ENCODE measurements at regions not wholly inside any gene's neighbourhood (a gene's known extent, or its start where the extent isn't known, plus 50 kb on each side); places are given as distances from the start of the nearest gene placed in this dataset.
A peak's percentile ranks its signal among the peaks of the same experiment; 100 is the strongest.

DNA sequence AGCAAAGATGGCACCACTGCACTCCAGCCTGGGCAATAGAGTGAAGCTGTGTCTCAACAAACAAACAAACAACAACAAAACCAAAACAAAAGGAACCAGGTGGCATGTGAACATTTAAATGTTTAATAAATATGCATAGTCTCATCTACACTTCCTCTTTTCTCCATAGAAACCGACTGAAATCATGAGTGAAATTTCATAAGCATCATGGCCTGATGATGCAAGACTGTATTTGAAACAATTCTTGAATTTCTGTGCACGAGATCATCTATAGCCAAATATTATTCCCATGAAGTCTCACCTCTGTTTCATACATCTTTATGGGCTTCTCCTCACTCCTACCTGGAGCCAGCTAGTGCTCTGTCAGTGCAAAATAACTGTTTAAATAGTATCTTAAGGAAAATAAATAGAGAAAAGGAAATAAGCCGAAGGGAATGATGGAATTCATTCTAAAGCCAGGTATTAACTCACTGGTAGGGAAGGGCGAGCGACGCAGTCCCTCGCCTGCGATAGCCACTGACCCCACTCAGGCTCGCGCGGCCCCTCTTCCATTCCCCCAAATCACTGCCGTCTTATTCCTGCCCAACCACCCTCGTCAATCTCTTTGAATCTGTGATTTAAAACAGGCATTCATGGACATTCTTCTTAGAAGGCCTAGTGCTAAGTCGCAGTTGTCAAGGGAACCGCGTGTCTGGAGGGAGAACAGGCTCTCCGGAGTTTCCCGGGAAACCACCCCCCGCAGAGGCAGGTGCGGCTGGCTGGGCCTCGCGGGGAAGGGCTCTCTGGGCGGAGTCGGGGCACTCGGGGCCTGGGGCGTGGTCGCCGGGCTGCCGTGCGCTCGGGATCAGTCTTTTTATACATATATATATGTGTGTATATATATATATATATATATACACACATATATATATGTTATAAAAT is 52.4 kb upstream of the TRIM2 start:
- WGBS, 2 donors: 29% methylated on average over 31 of the region's 31 CpGs
- DNase-seq (ENCODE audit: low spot score in 2 of 2): no peak
- Histone ChIP-seq H3K4me1 (peaks cover 0 to 22% (median 7%) of the 10 kb centered on the region in 4 donors), H3K36me3 (no peaks in the 10 kb centered on the region), H3K27me3 (peaks cover 0 to 7% of the 10 kb centered on the region in 2 donors), H3K4me3 (peak overlapping the region in 2 of 4 donors; percentile 54 to 56), H3K27ac (peak overlapping the region in 1 of 4 donors; percentile 79), H3K9me3 (no peaks in the 10 kb centered on the region)
- TF ChIP-seq EP300 (IDR thresholded peaks at IDR 0.05): no peak
- TF ChIP-seq, protein P1, sequence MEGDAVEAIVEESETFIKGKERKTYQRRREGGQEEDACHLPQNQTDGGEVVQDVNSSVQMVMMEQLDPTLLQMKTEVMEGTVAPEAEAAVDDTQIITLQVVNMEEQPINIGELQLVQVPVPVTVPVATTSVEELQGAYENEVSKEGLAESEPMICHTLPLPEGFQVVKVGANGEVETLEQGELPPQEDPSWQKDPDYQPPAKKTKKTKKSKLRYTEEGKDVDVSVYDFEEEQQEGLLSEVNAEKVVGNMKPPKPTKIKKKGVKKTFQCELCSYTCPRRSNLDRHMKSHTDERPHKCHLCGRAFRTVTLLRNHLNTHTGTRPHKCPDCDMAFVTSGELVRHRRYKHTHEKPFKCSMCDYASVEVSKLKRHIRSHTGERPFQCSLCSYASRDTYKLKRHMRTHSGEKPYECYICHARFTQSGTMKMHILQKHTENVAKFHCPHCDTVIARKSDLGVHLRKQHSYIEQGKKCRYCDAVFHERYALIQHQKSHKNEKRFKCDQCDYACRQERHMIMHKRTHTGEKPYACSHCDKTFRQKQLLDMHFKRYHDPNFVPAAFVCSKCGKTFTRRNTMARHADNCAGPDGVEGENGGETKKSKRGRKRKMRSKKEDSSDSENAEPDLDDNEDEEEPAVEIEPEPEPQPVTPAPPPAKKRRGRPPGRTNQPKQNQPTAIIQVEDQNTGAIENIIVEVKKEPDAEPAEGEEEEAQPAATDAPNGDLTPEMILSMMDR (IDR thresholded peaks at IDR 0.05): no peak
- no peak for TF ChIP-seq POLR2A (IDR thresholded peaks at IDR 0.05)

DNA sequence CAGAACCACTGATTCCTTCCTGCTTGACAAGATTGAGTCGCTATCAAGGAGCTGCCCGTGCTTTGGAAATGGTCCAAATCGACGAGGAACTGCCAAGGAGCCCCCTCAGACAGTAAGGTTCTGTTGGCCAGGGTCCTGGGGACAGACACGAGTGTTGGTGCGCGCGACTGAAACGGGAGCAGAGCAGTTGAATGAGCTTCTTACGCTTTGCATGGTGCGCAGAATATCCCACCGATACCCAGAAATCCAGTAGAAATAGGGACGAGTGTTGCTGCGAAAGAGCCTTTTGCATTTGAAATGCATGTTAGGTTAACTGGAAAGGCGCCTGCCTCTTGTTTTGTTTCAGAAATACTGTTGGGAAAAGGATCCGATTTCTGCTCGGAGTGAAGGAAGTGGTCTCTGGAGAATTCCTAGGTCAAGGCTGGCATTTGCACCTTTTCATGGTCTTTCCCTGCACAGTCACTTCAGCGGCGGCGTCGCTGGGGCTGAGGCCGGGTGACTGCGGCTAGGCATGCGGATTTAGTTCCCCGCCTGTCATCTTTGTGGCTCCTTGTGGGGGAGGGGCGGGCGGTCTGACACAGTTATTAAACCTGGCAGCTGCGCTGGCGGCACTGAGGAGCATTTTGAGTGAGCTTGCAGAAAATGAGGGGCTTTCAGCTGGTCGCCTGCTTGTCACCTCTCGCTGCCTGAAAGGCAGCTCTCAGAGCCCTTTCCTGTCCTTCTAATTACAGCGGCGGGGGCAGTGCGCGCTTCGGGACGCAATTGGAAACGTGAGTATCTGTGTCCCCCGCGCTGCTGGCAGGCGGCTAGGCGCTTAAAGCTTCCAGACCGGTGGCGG is 51.5 kb upstream of the TRIM2 start:
- Histone ChIP-seq H3K27me3 (peaks cover 0 to 7% of the 10 kb centered on the region in 2 donors), H3K27ac (peak overlapping the region in 3 of 4 donors; percentile 17 to 79 (median 38)), H3K4me1 (peaks cover 0 to 22% (median 7%) of the 10 kb centered on the region in 4 donors), H3K4me3 (peak overlapping the region; percentile 41 to 74 (median 55)), H3K9me3 (no peaks in the 10 kb centered on the region), H3K36me3 (no peaks in the 10 kb centered on the region)
- no peak for TF ChIP-seq POLR2A (IDR thresholded peaks at IDR 0.05)
- TF ChIP-seq EP300 (IDR thresholded peaks at IDR 0.05): no peak
- TF ChIP-seq, protein P1 (IDR thresholded peaks at IDR 0.05): no peak
- DNase-seq (ENCODE audit: low spot score in 2 of 2): peak in 1 of 2 donors; percentile 16
- WGBS, 2 donors: 1 to 2% methylated on average over 38 to 44 of the region's 44 CpGs

DNA sequence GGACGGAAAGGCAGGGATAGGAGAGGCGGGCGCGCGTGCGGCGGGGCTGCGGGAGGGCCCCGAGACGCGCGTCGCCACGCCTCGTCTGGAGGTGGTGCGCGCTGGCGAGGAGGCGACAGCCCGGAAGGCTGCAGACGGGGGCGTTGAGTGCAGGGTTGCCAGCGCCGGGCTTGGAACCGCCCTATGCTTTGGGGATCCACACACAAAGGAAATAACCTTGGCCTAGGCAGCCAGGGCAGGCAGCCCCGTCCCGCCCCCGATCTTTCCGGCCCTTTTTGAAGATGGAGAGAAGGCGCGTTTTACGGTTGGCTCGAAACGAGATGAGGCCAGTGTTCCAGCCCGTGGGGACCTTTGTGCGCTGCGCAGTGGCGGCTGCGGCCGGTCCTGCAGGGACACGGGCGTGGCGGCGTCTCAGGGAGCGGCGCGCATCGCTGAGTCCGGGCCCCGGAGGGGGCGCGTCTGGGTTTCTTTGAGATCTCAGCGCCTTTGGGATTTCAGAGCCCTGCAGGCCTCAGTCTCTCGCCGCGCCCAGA is 50.8 kb upstream of the TRIM2 start:
- TF ChIP-seq EP300 (IDR thresholded peaks at IDR 0.05) (no peak), POLR2A (IDR thresholded peaks at IDR 0.05) (no peak)
- TF ChIP-seq, protein P1 (IDR thresholded peaks at IDR 0.05): peak in 1 of 5 experiments; percentile 17
- DNase-seq (ENCODE audit: low spot score in 2 of 2): no peak
- 0 to 6% methylated on average over 5 to 56 of the region's 56 CpGs for WGBS, 2 donors
- Histone ChIP-seq H3K27ac (peak overlapping the region in 2 of 4 donors; percentile 1 to 79), H3K36me3 (no peaks in the 10 kb centered on the region), H3K9me3 (no peaks in the 10 kb centered on the region), H3K4me1 (peaks cover 0 to 22% (median 7%) of the 10 kb centered on the region in 4 donors), H3K4me3 (peak overlapping the region; percentile 41 to 74 (median 55)), H3K27me3 (peaks cover 0 to 7% of the 10 kb centered on the region in 2 donors)

DNA sequence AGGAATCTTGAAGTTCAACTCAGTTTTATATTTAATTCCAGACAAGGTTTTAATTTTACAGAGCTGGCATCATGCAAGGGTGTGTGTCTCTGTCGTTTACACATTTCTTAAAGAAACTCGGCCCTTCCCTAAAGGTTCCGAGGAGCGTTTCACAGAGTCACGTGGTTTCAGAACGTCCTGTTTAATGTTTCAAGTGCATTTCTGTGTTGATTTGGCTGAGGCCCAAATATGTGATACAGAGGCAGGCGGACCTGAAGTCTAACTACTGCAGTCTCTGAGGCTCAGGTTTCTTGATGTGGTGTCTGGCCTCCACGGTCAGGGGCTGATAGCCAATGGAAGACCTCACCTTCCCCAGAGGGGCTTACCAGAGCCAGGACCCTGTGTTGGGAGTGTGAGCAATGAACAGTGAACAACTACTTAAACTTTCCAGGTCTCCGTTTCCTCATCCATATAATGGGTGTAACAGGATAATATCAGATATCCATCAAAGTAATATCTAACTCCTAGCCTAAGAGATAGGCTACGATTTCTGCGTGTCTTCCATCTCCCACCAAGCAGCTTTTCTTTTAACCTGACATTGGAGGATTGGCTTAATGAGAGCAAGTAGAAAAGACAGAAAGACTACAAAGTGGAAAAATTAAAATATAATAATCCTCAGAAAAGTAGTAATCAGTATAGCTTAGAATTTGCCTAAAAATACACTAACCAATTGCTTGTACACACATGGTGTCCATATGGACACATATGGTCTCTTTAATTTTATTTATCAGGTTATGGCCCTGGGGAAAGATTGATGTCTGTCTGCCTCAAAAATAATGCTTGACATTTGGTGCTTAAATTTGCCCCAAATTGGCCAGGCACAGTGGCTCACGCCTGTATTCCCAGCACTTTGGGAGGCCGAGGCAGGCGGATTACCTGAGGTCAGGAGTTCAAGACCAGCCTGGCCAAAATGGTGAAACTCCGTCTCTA is 50.0 kb upstream of the TRIM2 start:
- no peak for TF ChIP-seq EP300 (IDR thresholded peaks at IDR 0.05)
- no peak for TF ChIP-seq POLR2A (IDR thresholded peaks at IDR 0.05)
- TF ChIP-seq, protein P1 (IDR thresholded peaks at IDR 0.05): no peak
- no peak for DNase-seq (ENCODE audit: low spot score in 2 of 2)
- Histone ChIP-seq H3K27ac (peak overlapping the region in 2 of 4 donors; percentile 1 to 79), H3K4me1 (peaks cover 0 to 22% (median 7%) of the 10 kb centered on the region in 4 donors), H3K9me3 (no peaks in the 10 kb centered on the region), H3K4me3 (peak overlapping the region; percentile 41 to 74 (median 55)), H3K36me3 (no peaks in the 10 kb centered on the region), H3K27me3 (peaks cover 0 to 7% of the 10 kb centered on the region in 2 donors)
- 43 to 47% methylated on average over 15 of the region's 15 CpGs for WGBS, 2 donors

Measured in tibial nerve (tissue), 4 donors.